Heart left ventricle (tissue), 13 donors: ENCODE measurements at regions not wholly inside any gene's neighbourhood (a gene's known extent, or its start where the extent isn't known, plus 50 kb on each side); places are given as distances from the start of the nearest gene placed in this dataset.

ENCODE experiments used
- CTCF ChIP-seq, 12 donors: fragments of 200-600 bp; sonication (generic) in 4 of 12; IDR thresholded peaks; one replicate each; pipeline versions ENCODE4 v1.5.0 to v1.8.0; 2018 to 2022; ENCODE audit warnings: antibody characterized with exemption in 12 of 12, mild to moderate bottlenecking in 5 of 12
- POLR2A ChIP-seq, 2 donors: fragments of 450-650 bp; IDR thresholded peaks; one replicate each; pipeline ENCODE4 v1.6.1; 2017; ENCODE audit warnings: antibody characterized with exemption in 2 of 2, mild to moderate bottlenecking in 2 of 2, moderate library complexity in 2 of 2
- donor health status: ischemic (EF 13 %, LVEDD 7.1; RV severe dilation, severe dysfunction).
- donor health status: DM: no; HTN: yes; CAD: no.
- donor health status: DM: no; HTN: no; CAD: no.
- donor health status: ischemic (EF 25% LVEDD 6.9; RV normal size, moderate dysfunction).
- donor health status: ischemic (EF 25% LVEDD 5.7; RV mildly dilated, moderate dysfunction).
- donor health status: ischemic (EF 35%, LVEDD 5.7; RV mildly dilated, moderate dysfunction).
- donor health status: nonischemic (EF 11% LVEDD 7.7; RV severe dilation, severe dysfunction).
- donor health status: DM: yes; HTN: yes; CAD: no.
- donor health status: PGD.
- donor health status: ischemic (EF 29% LVEDD 5.4; RV normal size, mild dysfunction).
- donor health status: nonischemic (EF 23%, LVEDD 6.1; RV moderate dilation, normal function).

GRCh38 chr9:8234316-8234715, 434.7 kb upstream of the DMAC1 start:
- TF ChIP-seq CTCF (IDR thresholded peaks at IDR 0.05) (no peak), POLR2A (IDR thresholded peaks at IDR 0.05) (no peak)
